ENCODE measurements at regions not wholly inside any gene's neighbourhood (a gene's known extent, or its start where the extent isn't known, plus 50 kb on each side); places are given as distances from the start of the nearest gene placed in this dataset.

- intact Hi-C loops (cut with DNase I) = no loop called here
- H3K4me3 ChIP-seq = no peak overlapping the region
- no peak for TF ChIP-seq CTCF (IDR thresholded peaks at IDR 0.05)
- no peak for TF ChIP-seq POLR2AphosphoS5 (IDR thresholded peaks at IDR 0.05)
- TF ChIP-seq POLR2A (IDR thresholded peaks at IDR 0.05) = no peak
- H3K27me3 ChIP-seq (replicated peaks; ENCODE audit: insufficient read depth) = no peaks in the 10 kb centered on the region
- no peaks in the 10 kb centered on the region for H3K9me3 ChIP-seq
- no peak for DNase-seq (ENCODE audit: low spot score)
- H3K36me3 ChIP-seq = no peaks in the 10 kb centered on the region
- no peak overlapping the region for H3K27ac ChIP-seq
- WGBS = 85% methylated on average over 6 of the region's 6 CpGs
- no peaks in the 10 kb centered on the region for H3K4me1 ChIP-seq (replicated peaks)
Observed at GRCh38 chr2:128639120-128639477, 320.4 kb upstream of the HS6ST1 start.

GRCh38 chr2:128639693-128640092 is 321.0 kb upstream of the HS6ST1 start:
- intact Hi-C loops (cut with DNase I) = no loop called here
- Histone ChIP-seq H3K4me1 (replicated peaks) (no peaks in the 10 kb centered on the region), H3K9me3 (no peaks in the 10 kb centered on the region), H3K27me3 (replicated peaks; ENCODE audit: insufficient read depth) (no peaks in the 10 kb centered on the region), H3K4me3 (no peak overlapping the region), H3K36me3 (no peaks in the 10 kb centered on the region), H3K27ac (no peak overlapping the region)
- 96% methylated on average over 11 of the region's 11 CpGs for whole genome bisulfite sequencing
- DNase-seq (ENCODE audit: low spot score) = no peak
- TF ChIP-seq POLR2A (IDR thresholded peaks at IDR 0.05) (no peak), CTCF (IDR thresholded peaks at IDR 0.05) (no peak), POLR2AphosphoS5 (IDR thresholded peaks at IDR 0.05) (no peak)

- Histone ChIP-seq H3K9me3 (no peaks in the 10 kb centered on the region), H3K36me3 (no peaks in the 10 kb centered on the region), H3K4me3 (no peak overlapping the region), H3K27ac (no peak overlapping the region), H3K4me1 (replicated peaks) (no peaks in the 10 kb centered on the region), H3K27me3 (replicated peaks; ENCODE audit: insufficient read depth) (no peaks in the 10 kb centered on the region)
- WGBS = 93% methylated on average over 4 of the region's 4 CpGs
- DNase-seq (ENCODE audit: low spot score) = no peak
- TF ChIP-seq POLR2AphosphoS5 (IDR thresholded peaks at IDR 0.05) = no peak
- TF ChIP-seq CTCF (IDR thresholded peaks at IDR 0.05) = no peak
- no peak for TF ChIP-seq POLR2A (IDR thresholded peaks at IDR 0.05)
- intact Hi-C loops (cut with DNase I) = no loop called here
Observed at GRCh38 chr2:128640166-128640844, 321.6 kb upstream of the HS6ST1 start.

- no peak overlapping the region for H3K4me3 ChIP-seq
- H3K27ac ChIP-seq = no peak overlapping the region
- no peak for DNase-seq (ENCODE audit: low spot score)
- intact Hi-C loops (cut with DNase I) = no loop called here
- no peak for TF ChIP-seq POLR2A (IDR thresholded peaks at IDR 0.05)
- no peak for TF ChIP-seq CTCF (IDR thresholded peaks at IDR 0.05)
- TF ChIP-seq POLR2AphosphoS5 (IDR thresholded peaks at IDR 0.05) = no peak
- H3K4me1 ChIP-seq (replicated peaks) = no peaks in the 10 kb centered on the region
- H3K36me3 ChIP-seq = no peaks in the 10 kb centered on the region
- no peaks in the 10 kb centered on the region for H3K9me3 ChIP-seq
- H3K27me3 ChIP-seq (replicated peaks; ENCODE audit: insufficient read depth) = no peaks in the 10 kb centered on the region
- WGBS = 80% methylated on average over 6 of the region's 6 CpGs
Observed at GRCh38 chr2:128640845-128641360, 322.2 kb upstream of the HS6ST1 start.

- WGBS = 84% methylated on average over 11 of the region's 11 CpGs
- DNase-seq (ENCODE audit: low spot score) = no peak
- no peaks in the 10 kb centered on the region for H3K36me3 ChIP-seq
- no peak overlapping the region for H3K27ac ChIP-seq
- H3K4me1 ChIP-seq (replicated peaks) = no peaks in the 10 kb centered on the region
- intact Hi-C loops (cut with DNase I) = no loop called here
- no peaks in the 10 kb centered on the region for H3K9me3 ChIP-seq
- TF ChIP-seq POLR2AphosphoS5 (IDR thresholded peaks at IDR 0.05) = no peak
- TF ChIP-seq POLR2A (IDR thresholded peaks at IDR 0.05) = no peak
- no peak for TF ChIP-seq CTCF (IDR thresholded peaks at IDR 0.05)
- no peak overlapping the region for H3K4me3 ChIP-seq
- no peaks in the 10 kb centered on the region for H3K27me3 ChIP-seq (replicated peaks; ENCODE audit: insufficient read depth)
Observed at GRCh38 chr2:128641421-128642080, 322.9 kb upstream of the HS6ST1 start.

All from prostate gland (tissue), 2 donors.